PC-3 (cell line): ENCODE measurements at regions not wholly inside any gene's neighbourhood (a gene's known extent, or its start where the extent isn't known, plus 50 kb on each side); places are given as distances from the start of the nearest gene placed in this dataset.

Source experiments
- CTCF ChIP-seq: fragments of 300-600 bp; sonication (generic); conservative IDR thresholded peaks from 2 replicates; pipeline ENCODE4 v1.5.1; 2017; ENCODE audit warnings: antibody characterized with exemption, low read depth, mild to moderate bottlenecking, low read length
- EZH2phosphoT487 ChIP-seq: fragments of 300-600 bp; sonication (generic); IDR thresholded peaks from 2 replicates; pipeline ENCODE4 v1.6.1; 2018; ENCODE audit warnings: mild to moderate bottlenecking, antibody characterized with exemption, low read length, borderline replicate concordance

- no peak for TF ChIP-seq CTCF
- TF ChIP-seq EZH2phosphoT487: no peak
These were observed 518.5 kb downstream of the CD83 start for GRCh38 chr6:14635934-14636591.
